ENCODE measurements at regions not wholly inside any gene's neighbourhood (a gene's known extent, or its start where the extent isn't known, plus 50 kb on each side); places are given as distances from the start of the nearest gene placed in this dataset.

GRCh38 chr14:61121355-61121787 is 140.3 kb downstream of the SLC38A6 start:
- no peaks in the 10 kb centered on the region for H3K4me1 ChIP-seq (ENCODE audit: insufficient read depth, low read length)
- H3K4me3 Mint-ChIP-seq: no peak overlapping the region
- H3K27ac Mint-ChIP-seq: no peak overlapping the region
- no peaks in the 10 kb centered on the region for H3K27me3 ChIP-seq (ENCODE audit: insufficient read depth, low read length, poor library complexity, severe bottlenecking)
- H3K27ac ChIP-seq (ENCODE audit: low read depth, low read length): no peak overlapping the region
- peaks cover 0 to 3% (median 2%) of the 10 kb centered on the region in 5 donors for H3K9me3 Mint-ChIP-seq
- POLR2A ChIA-PET: no interaction called here
- H3K36me3 Mint-ChIP-seq: no peaks in the 10 kb centered on the region
- CTCF ChIA-PET: no interaction called here
- H3K4me3 ChIP-seq (ENCODE audit: low read length): no peak overlapping the region
- H3K36me3 ChIP-seq (ENCODE audit: insufficient read depth, low read length): no peaks in the 10 kb centered on the region
- no peak for DNase-seq
- H3K4me1 Mint-ChIP-seq: peaks cover 3 to 5% (median 4%) of the 10 kb centered on the region in 3 donors
- peaks cover 0 to 8% of the 10 kb centered on the region in 2 donors for H3K27me3 Mint-ChIP-seq
- no peaks in the 10 kb centered on the region for H3K9me3 ChIP-seq (ENCODE audit: low read length)

DNA sequence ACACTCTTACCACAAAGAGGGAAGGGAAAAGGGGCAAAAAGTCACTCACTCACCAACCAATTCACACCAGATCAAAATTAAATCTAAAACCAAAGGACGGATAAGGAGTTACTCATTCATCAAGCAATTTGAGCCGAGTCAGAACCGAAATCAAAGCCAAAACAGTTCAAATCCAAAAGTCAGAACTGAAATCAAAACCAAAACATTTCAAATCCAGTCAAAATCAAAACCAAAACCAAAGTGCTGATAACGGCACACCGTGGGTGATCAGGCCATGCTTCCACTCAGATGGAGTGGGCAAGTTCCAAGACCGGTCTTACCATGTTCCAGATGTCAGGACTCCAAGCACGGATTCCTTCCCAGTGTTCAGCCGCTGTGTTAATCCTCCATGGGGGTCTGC is 139.5 kb downstream of the SLC38A6 start:
- Mint-ChIP-seq H3K4me1 (peaks cover 3 to 5% (median 4%) of the 10 kb centered on the region in 3 donors), H3K9me3 (peaks cover 0 to 6% (median 2%) of the 10 kb centered on the region in 5 donors), H3K36me3 (no peaks in the 10 kb centered on the region), H3K27me3 (peaks cover 0 to 5% of the 10 kb centered on the region in 2 donors), H3K27ac (peak overlapping the region in 2 of 8 donors; percentile 6 to 47), H3K4me3 (peak overlapping the region in 2 of 7 donors; percentile 1 to 18)
- Histone ChIP-seq H3K9me3 (ENCODE audit: low read length) (no peaks in the 10 kb centered on the region), H3K27ac (ENCODE audit: low read depth, low read length) (no peak overlapping the region), H3K27me3 (ENCODE audit: insufficient read depth, low read length, poor library complexity, severe bottlenecking) (no peaks in the 10 kb centered on the region), H3K4me3 (ENCODE audit: low read length) (no peak overlapping the region), H3K4me1 (ENCODE audit: insufficient read depth, low read length) (no peaks in the 10 kb centered on the region), H3K36me3 (ENCODE audit: insufficient read depth, low read length) (no peaks in the 10 kb centered on the region)
- ChIA-PET POLR2A (no interaction called here), CTCF (no interaction called here)
- no peak for DNase-seq

GRCh38 chr14:61119006-61119405 is 138.0 kb downstream of the SLC38A6 start:
- Histone ChIP-seq H3K27ac (ENCODE audit: low read depth, low read length) (no peak overlapping the region), H3K9me3 (ENCODE audit: low read length) (no peaks in the 10 kb centered on the region), H3K27me3 (ENCODE audit: insufficient read depth, low read length, poor library complexity, severe bottlenecking) (no peaks in the 10 kb centered on the region), H3K4me3 (ENCODE audit: low read length) (no peak overlapping the region), H3K4me1 (ENCODE audit: insufficient read depth, low read length) (no peaks in the 10 kb centered on the region), H3K36me3 (ENCODE audit: insufficient read depth, low read length) (no peaks in the 10 kb centered on the region)
- H3K27me3 Mint-ChIP-seq: peaks cover 0 to 3% of the 10 kb centered on the region in 2 donors
- CTCF ChIA-PET: no interaction called here
- no peaks in the 10 kb centered on the region for H3K36me3 Mint-ChIP-seq
- no peak for DNase-seq
- no peak overlapping the region for H3K4me3 Mint-ChIP-seq
- peak overlapping the region in 1 of 8 donors; percentile 29 for H3K27ac Mint-ChIP-seq
- POLR2A ChIA-PET: no interaction called here
- peaks cover 4 to 18% (median 10%) of the 10 kb centered on the region in 5 donors for H3K9me3 Mint-ChIP-seq
- H3K4me1 Mint-ChIP-seq: peaks cover 3 to 5% (median 4%) of the 10 kb centered on the region in 3 donors

DNA sequence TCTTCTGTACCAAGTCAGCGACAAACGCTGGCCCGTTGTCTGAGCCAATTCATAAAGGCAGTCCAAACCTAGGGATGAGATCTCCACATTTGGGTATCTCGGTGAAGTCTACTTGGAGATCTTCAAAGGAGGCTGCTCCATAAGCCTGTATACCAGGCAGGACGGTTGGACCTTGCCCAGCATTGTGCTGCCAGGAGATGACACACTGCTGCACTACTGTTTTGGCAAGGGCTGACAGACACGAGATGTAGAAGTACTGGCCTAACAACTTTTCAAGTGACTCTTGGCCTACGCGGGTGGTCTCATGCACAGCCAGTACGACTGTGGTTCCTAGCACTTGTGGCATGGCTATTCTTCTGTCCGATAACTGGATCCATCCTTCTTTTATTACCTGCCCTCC is 135.3 kb downstream of the SLC38A6 start:
- no peak overlapping the region for H3K4me3 ChIP-seq (ENCODE audit: low read length)
- H3K27ac Mint-ChIP-seq: no peak overlapping the region
- peaks cover 8 to 27% (median 17%) of the 10 kb centered on the region in 5 donors for H3K9me3 Mint-ChIP-seq
- peaks cover 0 to 2% (median 0%) of the 10 kb centered on the region in 3 donors for H3K36me3 Mint-ChIP-seq
- no peaks in the 10 kb centered on the region for H3K36me3 ChIP-seq (ENCODE audit: insufficient read depth, low read length)
- no peak for DNase-seq
- no peaks in the 10 kb centered on the region for H3K4me1 ChIP-seq (ENCODE audit: insufficient read depth, low read length)
- no peak overlapping the region for H3K27ac ChIP-seq (ENCODE audit: low read depth, low read length)
- peaks cover 2 to 3% of the 10 kb centered on the region in 2 donors for H3K27me3 Mint-ChIP-seq
- H3K4me1 Mint-ChIP-seq: peaks cover 3 to 5% (median 4%) of the 10 kb centered on the region in 3 donors
- no peak overlapping the region for H3K4me3 Mint-ChIP-seq
- H3K27me3 ChIP-seq (ENCODE audit: insufficient read depth, low read length, poor library complexity, severe bottlenecking): no peaks in the 10 kb centered on the region
- ChIA-PET CTCF (no interaction called here), POLR2A (no interaction called here)
- H3K9me3 ChIP-seq (ENCODE audit: low read length): no peaks in the 10 kb centered on the region

DNA sequence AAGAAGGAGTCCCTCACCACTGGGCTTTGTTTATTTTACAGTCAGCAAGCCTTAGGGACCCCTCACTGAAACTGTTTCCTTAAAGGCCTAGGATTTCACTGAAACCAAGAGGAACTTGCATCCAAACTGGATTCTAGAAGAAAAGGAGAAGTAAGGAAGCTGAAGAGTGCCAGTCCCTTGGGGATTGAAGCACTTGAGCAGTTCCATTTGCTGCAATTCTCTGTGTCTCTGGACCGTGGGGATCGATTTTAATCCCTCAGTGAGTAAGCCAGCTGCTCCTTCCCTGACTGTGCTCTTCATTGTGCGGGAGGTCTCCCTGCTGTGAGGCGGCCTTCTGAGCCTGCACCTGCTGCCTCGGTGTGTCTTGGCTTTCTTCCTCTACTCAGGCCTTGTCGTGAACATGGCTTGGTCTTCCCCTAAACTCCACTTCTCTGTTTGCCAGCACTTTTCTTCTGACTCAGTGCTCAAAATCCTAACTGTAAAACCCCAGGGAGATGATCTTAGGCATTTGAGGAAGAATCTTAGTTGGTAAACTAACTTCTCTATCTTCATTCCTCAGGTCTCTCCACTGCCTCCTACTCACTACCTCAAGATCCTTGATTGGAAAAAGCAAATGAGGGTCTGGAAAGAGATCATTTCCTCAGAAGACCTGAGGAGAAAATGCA is 132.6 kb downstream of the SLC38A6 start:
- no peaks in the 10 kb centered on the region for H3K4me1 ChIP-seq (ENCODE audit: insufficient read depth, low read length)
- H3K27me3 Mint-ChIP-seq: peaks cover 0 to 7% of the 10 kb centered on the region in 2 donors
- no peaks in the 10 kb centered on the region for H3K4me1 Mint-ChIP-seq
- H3K27ac Mint-ChIP-seq: no peak overlapping the region
- no peak overlapping the region for H3K27ac ChIP-seq (ENCODE audit: low read depth, low read length)
- H3K27me3 ChIP-seq (ENCODE audit: insufficient read depth, low read length, poor library complexity, severe bottlenecking): no peaks in the 10 kb centered on the region
- no peak overlapping the region for H3K4me3 Mint-ChIP-seq
- no peak overlapping the region for H3K4me3 ChIP-seq (ENCODE audit: low read length)
- no peak for DNase-seq
- CTCF ChIA-PET: no interaction called here
- no peaks in the 10 kb centered on the region for H3K9me3 ChIP-seq (ENCODE audit: low read length)
- peaks cover 8 to 25% (median 15%) of the 10 kb centered on the region in 5 donors for H3K9me3 Mint-ChIP-seq
- no peaks in the 10 kb centered on the region for H3K36me3 ChIP-seq (ENCODE audit: insufficient read depth, low read length)
- H3K36me3 Mint-ChIP-seq: peaks cover 0 to 2% (median 0%) of the 10 kb centered on the region in 3 donors
- POLR2A ChIA-PET: no interaction called here

DNA sequence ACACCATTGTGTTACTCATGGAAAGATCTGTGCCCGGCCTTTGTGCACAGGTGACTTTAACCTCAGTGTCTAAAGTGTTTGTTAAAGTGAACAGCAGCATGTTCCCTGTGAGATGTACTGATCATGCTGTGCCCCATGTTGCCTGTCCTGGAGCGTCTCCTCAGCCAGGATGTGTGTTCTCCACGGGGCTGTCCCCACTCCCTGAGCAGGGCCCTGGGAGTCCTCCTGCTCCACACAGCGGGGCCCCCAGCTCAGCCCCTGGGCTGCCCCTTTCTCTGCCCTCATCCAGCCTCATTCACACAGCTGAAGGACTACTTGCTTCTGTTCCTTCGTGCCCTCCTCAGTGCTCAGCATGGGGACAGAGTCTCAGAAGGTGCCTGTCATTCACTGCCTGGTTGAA is 131.5 kb downstream of the SLC38A6 start:
- peaks cover 0 to 7% of the 10 kb centered on the region in 2 donors for H3K27me3 Mint-ChIP-seq
- CTCF ChIA-PET: no interaction called here
- Histone ChIP-seq H3K27me3 (ENCODE audit: insufficient read depth, low read length, poor library complexity, severe bottlenecking) (no peaks in the 10 kb centered on the region), H3K36me3 (ENCODE audit: insufficient read depth, low read length) (no peaks in the 10 kb centered on the region), H3K4me3 (ENCODE audit: low read length) (no peak overlapping the region), H3K9me3 (ENCODE audit: low read length) (no peaks in the 10 kb centered on the region), H3K4me1 (ENCODE audit: insufficient read depth, low read length) (no peaks in the 10 kb centered on the region), H3K27ac (ENCODE audit: low read depth, low read length) (no peak overlapping the region)
- H3K9me3 Mint-ChIP-seq: peaks cover 8 to 25% (median 15%) of the 10 kb centered on the region in 5 donors
- POLR2A ChIA-PET: no interaction called here
- no peak overlapping the region for H3K27ac Mint-ChIP-seq
- H3K4me3 Mint-ChIP-seq: no peak overlapping the region
- H3K4me1 Mint-ChIP-seq: no peaks in the 10 kb centered on the region
- H3K36me3 Mint-ChIP-seq: peaks cover 0 to 2% (median 0%) of the 10 kb centered on the region in 3 donors
- DNase-seq: no peak

DNA sequence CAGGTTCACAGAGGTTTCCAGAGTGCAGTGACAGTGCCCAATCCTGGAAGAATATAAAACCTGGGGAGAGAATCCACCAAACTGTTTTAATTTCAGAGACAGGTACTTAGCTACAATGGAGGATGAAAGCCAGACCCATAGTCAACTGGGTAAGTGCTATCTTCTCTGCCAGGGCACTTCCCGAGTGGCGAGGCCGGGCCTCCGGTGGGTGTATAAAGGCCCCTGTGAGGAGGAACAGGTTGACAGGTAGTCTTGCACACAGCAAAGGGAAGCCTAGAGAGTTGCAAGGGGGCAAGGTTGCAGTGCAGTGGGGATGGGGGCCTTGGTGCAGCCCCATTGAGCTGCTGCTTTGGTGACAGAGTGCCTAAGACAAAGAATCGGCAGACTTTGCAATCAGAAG is 130.7 kb downstream of the SLC38A6 start:
- Histone ChIP-seq H3K4me3 (ENCODE audit: low read length) (no peak overlapping the region), H3K27ac (ENCODE audit: low read depth, low read length) (no peak overlapping the region), H3K9me3 (ENCODE audit: low read length) (no peaks in the 10 kb centered on the region), H3K36me3 (ENCODE audit: insufficient read depth, low read length) (no peaks in the 10 kb centered on the region), H3K27me3 (ENCODE audit: insufficient read depth, low read length, poor library complexity, severe bottlenecking) (no peaks in the 10 kb centered on the region), H3K4me1 (ENCODE audit: insufficient read depth, low read length) (no peaks in the 10 kb centered on the region)
- Mint-ChIP-seq H3K27me3 (peaks cover 0 to 7% of the 10 kb centered on the region in 2 donors), H3K4me3 (no peak overlapping the region), H3K36me3 (peaks cover 0 to 2% (median 0%) of the 10 kb centered on the region in 3 donors), H3K4me1 (no peaks in the 10 kb centered on the region), H3K27ac (no peak overlapping the region), H3K9me3 (peaks cover 8 to 25% (median 15%) of the 10 kb centered on the region in 5 donors)
- POLR2A ChIA-PET: no interaction called here
- CTCF ChIA-PET: no interaction called here
- DNase-seq: no peak

- Histone ChIP-seq H3K9me3 (ENCODE audit: low read length) (no peaks in the 10 kb centered on the region), H3K27me3 (ENCODE audit: insufficient read depth, low read length, poor library complexity, severe bottlenecking) (no peaks in the 10 kb centered on the region), H3K36me3 (ENCODE audit: insufficient read depth, low read length) (no peaks in the 10 kb centered on the region), H3K4me1 (ENCODE audit: insufficient read depth, low read length) (no peaks in the 10 kb centered on the region), H3K27ac (ENCODE audit: low read depth, low read length) (no peak overlapping the region), H3K4me3 (ENCODE audit: low read length) (no peak overlapping the region)
- peaks cover 0 to 7% of the 10 kb centered on the region in 2 donors for H3K27me3 Mint-ChIP-seq
- ChIA-PET CTCF (no interaction called here), POLR2A (no interaction called here)
- H3K9me3 Mint-ChIP-seq: peaks cover 8 to 23% (median 13%) of the 10 kb centered on the region in 5 donors
- no peaks in the 10 kb centered on the region for H3K4me1 Mint-ChIP-seq
- no peak overlapping the region for H3K4me3 Mint-ChIP-seq
- H3K36me3 Mint-ChIP-seq: peaks cover 0 to 2% (median 0%) of the 10 kb centered on the region in 3 donors
- no peak for DNase-seq
- H3K27ac Mint-ChIP-seq: no peak overlapping the region
Observed at GRCh38 chr14:61111209-61111665, 130.2 kb downstream of the SLC38A6 start.
